ENCODE measurements at regions not wholly inside any gene's neighbourhood (a gene's known extent, or its start where the extent isn't known, plus 50 kb on each side); places are given as distances from the start of the nearest gene placed in this dataset.

DNA sequence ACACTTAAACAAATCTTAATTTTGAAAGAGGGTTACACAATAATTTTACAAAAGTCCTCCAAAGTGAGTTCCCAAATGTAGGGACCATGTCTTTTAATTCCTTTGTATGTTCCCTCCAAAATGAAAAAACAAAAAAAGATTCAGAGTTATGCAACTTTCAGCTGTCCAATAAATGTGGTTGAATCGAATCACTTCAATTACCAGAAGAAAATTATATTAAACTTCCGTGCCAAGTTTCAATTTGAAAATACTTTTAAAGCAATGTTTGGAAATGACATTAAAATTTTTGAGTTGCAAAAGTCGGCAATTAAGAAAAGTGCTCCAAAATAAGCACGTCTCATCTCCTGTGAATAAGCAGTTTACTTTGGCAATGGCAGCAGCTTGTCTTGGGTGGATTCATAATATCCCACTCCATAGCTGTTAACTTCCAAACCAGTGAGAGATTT is 60.3 kb upstream of the C1GALT1 start:
- Histone ChIP-seq H3K4me3 (no peak overlapping the region), H3K27ac (no peak overlapping the region)
- DNase-seq (ENCODE audit: low spot score), result no peak
- no peak for TF ChIP-seq CTCF (IDR thresholded peaks at IDR 0.05)

GRCh38 chr7:7122701-7123281 is 59.6 kb upstream of the C1GALT1 start:
- Histone ChIP-seq H3K4me3 (no peak overlapping the region), H3K27ac (peak overlapping the region in 1 of 2 donors; percentile 66)
- no peak for DNase-seq (ENCODE audit: low spot score)
- no peak for TF ChIP-seq CTCF (IDR thresholded peaks at IDR 0.05)

GRCh38 chr7:7125963-7126362 is 56.4 kb upstream of the C1GALT1 start:
- Histone ChIP-seq H3K27ac (no peak overlapping the region), H3K4me3 (no peak overlapping the region)
- no peak for TF ChIP-seq CTCF (IDR thresholded peaks at IDR 0.05)
- DNase-seq (ENCODE audit: low spot score), result no peak

- no peak for DNase-seq (ENCODE audit: low spot score)
- no peak overlapping the region for H3K27ac ChIP-seq
- H3K4me3 ChIP-seq, result no peak overlapping the region
- TF ChIP-seq CTCF (IDR thresholded peaks at IDR 0.05), result no peak
Measured at GRCh38 chr7:7127773-7128172, 54.6 kb upstream of the C1GALT1 start.

- Histone ChIP-seq H3K27ac (no peak overlapping the region), H3K4me3 (no peak overlapping the region)
- DNase-seq (ENCODE audit: low spot score), result no peak
- no peak for TF ChIP-seq CTCF (IDR thresholded peaks at IDR 0.05)
Measured at GRCh38 chr7:7129381-7129780, 53.0 kb upstream of the C1GALT1 start.

DNA sequence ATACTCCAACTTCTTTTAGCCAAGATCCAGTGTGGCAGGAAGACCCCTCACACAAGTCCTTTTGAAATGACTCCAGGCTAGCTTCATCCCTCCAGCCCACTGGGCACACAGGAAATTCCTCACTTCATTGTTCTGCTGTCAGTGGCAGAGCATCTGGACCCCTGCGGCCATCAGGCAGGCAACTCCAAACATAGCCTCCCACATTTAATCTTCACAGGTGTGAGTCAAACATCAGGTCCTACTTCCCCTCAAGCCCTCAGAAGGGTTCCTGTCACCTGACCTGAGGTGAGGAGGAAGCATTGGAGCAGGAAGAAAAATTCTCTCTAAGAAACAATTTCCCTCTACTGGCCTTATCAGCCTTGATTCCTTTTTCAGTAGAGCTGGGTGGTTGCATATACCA is 51.1 kb upstream of the C1GALT1 start:
- TF ChIP-seq CTCF (IDR thresholded peaks at IDR 0.05), result no peak
- no peak overlapping the region for H3K4me3 ChIP-seq
- no peak overlapping the region for H3K27ac ChIP-seq
- no peak for DNase-seq (ENCODE audit: low spot score)

All from coronary artery (tissue), 2 donors.